ENCODE measurements at regions not wholly inside any gene's neighbourhood (a gene's known extent, or its start where the extent isn't known, plus 50 kb on each side); places are given as distances from the start of the nearest gene placed in this dataset.

GRCh38 chr4:175414602-175415001 is 397.5 kb downstream of the GPM6A start:
- Mint-ChIP-seq H3K4me3 (no peak overlapping the region), H3K27me3 (ENCODE audit: insufficient read depth, low read depth, poor library complexity) (peaks cover 2% of the 10 kb centered on the region), H3K27ac (peak overlapping the region; percentile 30; the same call in 1 of the 2 replicates), H3K9me3 (peaks cover 15% of the 10 kb centered on the region), H3K36me3 (ENCODE audit: low read depth) (peaks cover 13% of the 10 kb centered on the region; the same call in 2 of the 3 replicates), H3K4me1 (peaks cover 25% of the 10 kb centered on the region)
- Histone ChIP-seq H3K27ac (ENCODE audit: low read depth) (peak overlapping the region; percentile 15; the same call in 1 of the 2 replicates), H3K4me1 (ENCODE audit: insufficient read depth) (peaks cover 7% of the 10 kb centered on the region), H3K9me2 (ENCODE audit: insufficient read depth) (peaks cover 8% of the 10 kb centered on the region; the same call in 1 of the 2 replicates), H3K4me3 (no peak overlapping the region), H3K27me3 (ENCODE audit: insufficient read depth) (no peaks in the 10 kb centered on the region), H2AFZ (no peak overlapping the region), H3K79me2 (replicated peaks; ENCODE audit: insufficient read depth) (no peaks in the 10 kb centered on the region), H4K20me1 (replicated peaks; ENCODE audit: insufficient read depth) (no peaks in the 10 kb centered on the region), H3F3A (replicated peaks; ENCODE audit: low read depth) (no peaks in the 10 kb centered on the region), H3K4me2 (peak overlapping the region; percentile 37; the same call in 1 of the 2 replicates), H3K36me3 (ENCODE audit: insufficient read depth) (no peaks in the 10 kb centered on the region; the same call in 1 of the 2 replicates)
- ATAC-seq, result no peak; the same call in 2 of the 3 replicates
- DNase-seq (ENCODE audit: low spot score), result no peak
- TF ChIP-seq JUNB (IDR thresholded peaks at IDR 0.05; ENCODE audit: unreplicated experiment), result no peak
- TF ChIP-seq ZNF331 (CRISPR knock-in tag; IDR thresholded peaks at IDR 0.05; ENCODE audit: low read depth), result no peak
- no peak for TF ChIP-seq STAT1 (IDR thresholded peaks at IDR 0.05; ENCODE audit: unreplicated experiment)
- no peak for TF ChIP-seq EZH2phosphoT487 (IDR thresholded peaks at IDR 0.05; ENCODE audit: unreplicated experiment)
- TF ChIP-seq ETS1 (IDR thresholded peaks at IDR 0.05), result no peak

- Histone ChIP-seq H3K4me3 (no peak overlapping the region), H3K4me2 (no peak overlapping the region), H2AFZ (no peak overlapping the region), H3K27ac (ENCODE audit: low read depth) (no peak overlapping the region), H3K9me2 (ENCODE audit: insufficient read depth) (peaks cover 4% of the 10 kb centered on the region; the same call in 1 of the 2 replicates), H4K20me1 (replicated peaks; ENCODE audit: insufficient read depth) (no peaks in the 10 kb centered on the region), H3K4me1 (ENCODE audit: insufficient read depth) (peaks cover 10% of the 10 kb centered on the region), H3K79me2 (replicated peaks; ENCODE audit: insufficient read depth) (no peaks in the 10 kb centered on the region), H3K36me3 (ENCODE audit: insufficient read depth) (no peaks in the 10 kb centered on the region; the same call in 1 of the 2 replicates), H3K27me3 (ENCODE audit: insufficient read depth) (no peaks in the 10 kb centered on the region), H3F3A (replicated peaks; ENCODE audit: low read depth) (no peaks in the 10 kb centered on the region)
- Mint-ChIP-seq H3K4me1 (peaks cover 19% of the 10 kb centered on the region), H3K4me3 (no peak overlapping the region), H3K27ac (no peak overlapping the region), H3K36me3 (ENCODE audit: low read depth) (peaks cover 4% of the 10 kb centered on the region; the same call in 2 of the 3 replicates), H3K27me3 (ENCODE audit: insufficient read depth, low read depth, poor library complexity) (peaks cover 2% of the 10 kb centered on the region), H3K9me3 (peaks cover 8% of the 10 kb centered on the region; the same call in 2 of the 3 replicates)
- ATAC-seq (no peak), DNase-seq (ENCODE audit: low spot score) (no peak)
- TF ChIP-seq REST (IDR thresholded peaks at IDR 0.05; ENCODE audit: unreplicated experiment) (no peak), JUNB (IDR thresholded peaks at IDR 0.05; ENCODE audit: unreplicated experiment) (no peak), POLR2AphosphoS5 (IDR thresholded peaks at IDR 0.05; ENCODE audit: low read depth) (no peak), ETS1 (IDR thresholded peaks at IDR 0.05) (no peak), CREB1 (CRISPR knock-in tag; IDR thresholded peaks at IDR 0.05; ENCODE audit: low read depth) (no peak), CTCF (conservative IDR thresholded peaks at IDR 0.05; ENCODE audit: low read depth in 2 of 2) (no peak), NANOG (IDR thresholded peaks at IDR 0.05; ENCODE audit: borderline replicate concordance) (no peak), STAT1 (IDR thresholded peaks at IDR 0.05; ENCODE audit: unreplicated experiment) (no peak), ZNF114 (CRISPR knock-in tag; IDR thresholded peaks at IDR 0.05) (no peak), ZNF331 (CRISPR knock-in tag; IDR thresholded peaks at IDR 0.05; ENCODE audit: low read depth) (no peak)
Measured at GRCh38 chr4:175418516-175418915, 393.5 kb downstream of the GPM6A start.

Data from GM23338 (cell line).